ENCODE measurements at regions not wholly inside any gene's neighbourhood (a gene's known extent, or its start where the extent isn't known, plus 50 kb on each side); places are given as distances from the start of the nearest gene placed in this dataset.

DNA sequence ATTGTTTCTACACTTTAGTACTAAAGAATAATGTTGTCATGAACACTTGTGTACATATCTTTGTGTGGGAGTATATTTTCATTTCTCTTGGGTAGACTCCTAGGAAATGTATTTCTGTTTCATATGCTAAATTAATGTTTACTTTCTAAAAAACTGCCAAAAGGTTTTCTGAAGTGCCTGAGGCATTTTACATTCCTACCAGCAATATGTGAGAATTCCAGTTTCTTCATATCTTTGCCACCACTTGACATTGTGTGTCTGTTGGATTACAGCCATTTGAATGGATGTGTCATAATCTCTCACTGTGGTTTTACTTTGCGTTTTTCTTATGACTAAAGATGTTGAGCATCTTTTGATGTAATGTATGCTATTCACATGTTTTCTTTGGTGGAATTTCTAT is 428.2 kb upstream of the KCNH7 start:
- TF ChIP-seq, protein P1, sequence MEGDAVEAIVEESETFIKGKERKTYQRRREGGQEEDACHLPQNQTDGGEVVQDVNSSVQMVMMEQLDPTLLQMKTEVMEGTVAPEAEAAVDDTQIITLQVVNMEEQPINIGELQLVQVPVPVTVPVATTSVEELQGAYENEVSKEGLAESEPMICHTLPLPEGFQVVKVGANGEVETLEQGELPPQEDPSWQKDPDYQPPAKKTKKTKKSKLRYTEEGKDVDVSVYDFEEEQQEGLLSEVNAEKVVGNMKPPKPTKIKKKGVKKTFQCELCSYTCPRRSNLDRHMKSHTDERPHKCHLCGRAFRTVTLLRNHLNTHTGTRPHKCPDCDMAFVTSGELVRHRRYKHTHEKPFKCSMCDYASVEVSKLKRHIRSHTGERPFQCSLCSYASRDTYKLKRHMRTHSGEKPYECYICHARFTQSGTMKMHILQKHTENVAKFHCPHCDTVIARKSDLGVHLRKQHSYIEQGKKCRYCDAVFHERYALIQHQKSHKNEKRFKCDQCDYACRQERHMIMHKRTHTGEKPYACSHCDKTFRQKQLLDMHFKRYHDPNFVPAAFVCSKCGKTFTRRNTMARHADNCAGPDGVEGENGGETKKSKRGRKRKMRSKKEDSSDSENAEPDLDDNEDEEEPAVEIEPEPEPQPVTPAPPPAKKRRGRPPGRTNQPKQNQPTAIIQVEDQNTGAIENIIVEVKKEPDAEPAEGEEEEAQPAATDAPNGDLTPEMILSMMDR (IDR thresholded peaks at IDR 0.05), result no peak

DNA sequence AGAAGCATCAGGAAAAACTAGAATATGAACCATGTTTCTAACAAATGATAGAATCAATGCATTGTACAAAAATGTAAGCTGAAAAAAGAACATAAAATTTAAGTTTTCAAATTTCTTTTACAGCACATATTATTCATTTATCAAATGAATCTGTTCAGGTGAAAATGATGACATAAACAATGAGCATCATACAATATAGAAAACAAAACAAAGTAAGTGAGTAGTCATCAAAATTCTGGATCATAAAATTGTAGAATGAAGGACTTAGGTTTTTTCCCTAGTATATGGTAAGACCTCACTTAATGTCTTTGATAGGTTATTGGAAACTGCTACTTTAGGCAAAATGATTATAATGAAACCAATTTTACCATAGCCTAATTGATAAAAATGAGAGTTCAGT is 427.0 kb upstream of the KCNH7 start:
- TF ChIP-seq, protein P1 (IDR thresholded peaks at IDR 0.05), result no peak

DNA sequence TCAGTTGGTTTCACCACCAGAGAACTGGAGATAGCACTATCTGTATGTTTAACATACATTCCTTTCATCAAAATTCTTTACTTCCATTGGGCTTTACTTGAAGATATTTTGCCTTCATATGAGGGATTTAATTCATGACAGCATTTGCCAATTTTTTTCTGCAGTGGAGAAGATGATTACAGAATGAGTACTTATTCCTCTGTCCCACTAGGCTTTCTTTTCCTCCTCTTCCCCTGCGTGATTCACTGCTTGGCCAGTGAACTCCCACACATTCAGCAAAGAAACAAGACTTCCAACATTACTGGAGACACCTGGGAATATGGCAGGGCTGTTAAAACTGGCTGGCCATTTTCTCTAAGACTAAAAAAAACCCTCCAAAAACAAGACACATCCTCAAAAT is 425.8 kb upstream of the KCNH7 start:
- TF ChIP-seq, protein P1 (IDR thresholded peaks at IDR 0.05), result no peak

DNA sequence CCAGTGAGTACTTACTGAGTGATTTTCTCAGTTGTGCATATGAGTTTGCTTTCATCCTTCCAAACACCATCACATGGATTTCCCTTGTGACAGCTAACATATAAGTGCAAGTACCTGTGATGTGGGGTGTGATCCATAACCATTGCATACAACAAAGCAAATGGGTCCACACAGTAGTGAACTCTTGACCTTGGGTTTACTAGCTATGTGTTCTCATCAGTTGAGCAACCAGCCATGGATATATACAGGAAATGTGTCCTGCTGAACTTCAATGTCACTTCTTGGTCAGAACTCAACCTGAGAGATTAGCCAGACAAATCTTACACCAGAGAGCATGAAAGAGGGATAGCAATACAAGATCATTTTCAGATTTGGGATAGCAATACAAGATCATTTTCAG is 420.9 kb upstream of the KCNH7 start:
- TF ChIP-seq, protein P1 (IDR thresholded peaks at IDR 0.05), result no peak

DNA sequence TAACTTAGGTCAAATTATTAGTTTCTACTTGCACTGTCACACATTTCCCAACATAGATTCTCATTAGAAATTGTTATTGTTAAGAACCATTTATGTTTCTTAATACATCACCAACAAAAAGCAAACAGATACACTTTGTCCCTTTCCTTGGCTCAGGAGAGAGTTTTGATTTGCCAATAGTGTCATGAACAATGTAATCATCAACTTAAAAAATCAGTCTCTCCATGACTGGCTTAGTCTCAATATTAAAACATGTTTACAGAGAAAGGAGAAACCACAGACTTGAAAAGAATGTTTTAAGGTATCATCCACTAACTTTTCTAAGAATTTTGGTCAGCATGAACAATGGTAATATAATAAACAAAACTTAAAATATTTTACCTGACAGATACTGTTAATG is 416.5 kb upstream of the KCNH7 start:
- TF ChIP-seq, protein P1 (IDR thresholded peaks at IDR 0.05), result no peak

DNA sequence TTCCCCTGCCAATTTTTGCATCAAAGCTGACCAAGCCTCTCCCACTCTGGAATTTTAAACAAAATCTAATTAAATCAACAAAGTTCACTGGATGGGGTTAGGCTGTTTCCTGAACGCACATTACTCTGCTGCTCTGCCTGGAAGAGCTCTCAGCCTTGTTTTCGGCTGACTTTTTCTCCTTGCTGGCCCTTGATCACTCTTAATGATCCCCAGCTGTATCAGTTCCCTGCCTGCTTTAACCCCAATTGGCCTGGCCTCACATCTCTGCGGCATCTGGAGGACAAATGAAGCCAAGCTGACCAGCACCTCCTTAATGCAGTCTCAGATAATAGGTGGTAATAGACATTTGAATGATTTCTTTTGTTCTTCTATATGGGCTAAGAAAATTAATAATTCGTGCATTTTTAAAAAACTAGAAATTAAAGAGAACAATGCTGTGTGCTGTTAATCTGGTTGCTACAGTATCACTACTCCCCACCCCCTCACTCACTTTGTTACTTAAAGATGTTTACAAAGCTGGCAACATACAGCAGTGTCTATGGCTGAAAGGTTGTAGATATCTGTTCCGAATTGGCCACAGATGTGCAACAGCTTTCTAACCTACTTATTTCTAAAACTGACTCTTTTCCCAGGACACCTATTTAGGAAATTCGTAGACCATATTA is 415.2 kb upstream of the KCNH7 start:
- TF ChIP-seq, protein P1 (IDR thresholded peaks at IDR 0.05), result no peak

DNA sequence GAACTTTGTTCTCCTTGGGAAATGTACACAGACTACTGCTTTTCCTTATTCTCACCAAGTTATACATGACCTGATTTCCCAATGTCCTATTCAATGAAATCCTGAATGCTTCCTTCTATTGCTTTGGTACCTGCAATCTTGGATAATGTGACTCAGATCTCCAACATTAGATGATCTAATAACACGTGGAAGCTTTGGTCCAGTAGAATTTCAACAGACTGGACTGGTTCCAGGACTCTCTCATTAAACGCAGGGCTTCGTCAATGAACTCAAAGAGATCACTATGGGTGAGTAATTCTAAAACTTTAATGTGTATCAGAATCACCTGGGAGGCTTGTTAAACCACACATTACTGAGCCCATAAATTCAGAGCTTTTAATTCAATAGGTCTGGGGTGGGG is 413.6 kb upstream of the KCNH7 start:
- TF ChIP-seq, protein P1 (IDR thresholded peaks at IDR 0.05), result no peak
